ENCODE measurements at regions not wholly inside any gene's neighbourhood (a gene's known extent, or its start where the extent isn't known, plus 50 kb on each side); places are given as distances from the start of the nearest gene placed in this dataset.

- no peak for TF ChIP-seq GATA2 (IDR thresholded peaks at IDR 0.05; ENCODE audit: low read depth, low read length)
- TF ChIP-seq GATA3 (IDR thresholded peaks at IDR 0.05; ENCODE audit: low read depth, low read length): no peak
These were observed 353.0 kb upstream of the RGS17 start for GRCh38 chr6:153484056-153484455.

Data from SH-SY5Y (cell line).